HCT116 (cell line): ENCODE measurements at regions not wholly inside any gene's neighbourhood (a gene's known extent, or its start where the extent isn't known, plus 50 kb on each side); places are given as distances from the start of the nearest gene placed in this dataset.

Source experiments
- ATAC-seq: fragments of 200-7000 bp; cut with Tn5 transposase; 2 replicates; pipeline ENCODE4 v1.9.1; 2020; ENCODE audit warnings: mild to moderate bottlenecking, moderate library complexity
- BruUV-seq: library from RNA; stranded (reverse); fragments of 400-500 nt; replicated peaks from 2 replicates; lab custom pipeline; 2021; lab: Mats Ljungman, UMichigan
- CTCF ChIA-PET: fragments of 300-600 bp; sonication (Branson Sonifier 250); formaldehyde crosslinking; loops from one replicate; lab custom pipeline; 2021; ENCODE audit warnings: antibody characterized with exemption; lab: Charles Lee
- POLR2A ChIA-PET: fragments of 300-600, 350-600 bp; sonication (Branson Sonifier 250); formaldehyde crosslinking; loops from one replicate; lab custom pipeline; 2021; ENCODE audit warnings: antibody characterized with exemption; lab: Charles Lee
- RAD21 ChIA-PET, 2 experiments: fragments of 300-600 bp; sonication (Branson Sonifier 250); formaldehyde crosslinking; loops; one replicate each; lab custom pipeline; 2023; ENCODE audit warnings: low total read pairs in 2 of 2; ENCODE audit not compliant: uncharacterized antibody in 2 of 2, unreplicated experiment in 2 of 2, low non-redundant PET in 1 of 2; lab: Charles Lee
- DNase-seq: peaks from one replicate; pipeline ENCODE4 v3.0.0-alpha.2; 2010; ENCODE audit warnings: low read depth, low spot score
- H2AFZ ChIP-seq: fragments of 200-600 bp; shearing (Covaris generic), sonication (generic); 2 replicates; pipeline ENCODE4 v1.6.1; 2017; ENCODE audit warnings: low read depth, mixed run types, mixed read lengths, antibody characterized with exemption, low read length; ENCODE audit not compliant: poor library complexity, severe bottlenecking
- H3K27ac ChIP-seq: 2 replicates; pipeline ENCODE4 v1.5.1; 2012; ENCODE audit warnings: low read depth, low read length
- H3K27me3 ChIP-seq: fragments of 200-600 bp; sonication (generic); 2 replicates; pipeline ENCODE4 v1.6.1; 2016; ENCODE audit warnings: mixed run types, low read length, mixed read lengths; ENCODE audit not compliant: insufficient read depth
- H3K36me3 ChIP-seq, 2 experiments: fragments of 200-500 bp in 1 of 2; fragments of 200-600 bp in 1 of 2; sonication (Bioruptor generic) in 1 of 2; sonication (generic) in 1 of 2; 2 replicates each; pipeline versions ENCODE4 v1.5.1 to v1.6.1; 2014 to 2016; ENCODE audit warnings: low read length in 2 of 2, inconsistent platforms in 1 of 2, mixed read lengths in 1 of 2, mixed run types in 1 of 2; ENCODE audit not compliant: insufficient read depth in 2 of 2, control insufficient read depth in 1 of 2
- H3K4me1 ChIP-seq, 2 experiments: fragments of 200-600 bp in 1 of 2; sonication (generic) in 1 of 2; 2 replicates each; pipeline versions ENCODE4 v1.5.1 to v1.6.1; 2012 to 2017; ENCODE audit warnings: low read length in 2 of 2, inconsistent platforms in 1 of 2, mild to moderate bottlenecking in 1 of 2, mixed read lengths in 1 of 2, mixed run types in 1 of 2, moderate library complexity in 1 of 2; ENCODE audit not compliant: insufficient read depth in 2 of 2, control insufficient read depth in 1 of 2
- H3K4me2 ChIP-seq: fragments of 200-600 bp; sonication (generic); 2 replicates; pipeline ENCODE4 v1.6.1; 2017; ENCODE audit warnings: mixed run types, low read length, mixed read lengths
- H3K4me3 ChIP-seq, 2 experiments: fragments of 200-600 bp in 1 of 2; sonication (generic) in 1 of 2; replicated peaks in 1 of 2; 2 replicates each; pipeline ENCODE4 v1.5.1; 2011 to 2016; ENCODE audit warnings: low read length in 2 of 2, control low read depth in 1 of 2, low read depth in 1 of 2, mild to moderate bottlenecking in 1 of 2, mixed read lengths in 1 of 2, mixed run types in 1 of 2
- H3K79me2 ChIP-seq: fragments of 200-600 bp; sonication (generic); 2 replicates; pipeline ENCODE4 v1.6.1; 2017; ENCODE audit warnings: mild to moderate bottlenecking, mixed run types, low read length, moderate library complexity, mixed read lengths; ENCODE audit not compliant: insufficient read depth
- H3K9ac ChIP-seq: fragments of 200-600 bp; sonication (generic); 2 replicates; pipeline ENCODE4 v1.6.1; 2016; ENCODE audit warnings: low read length, mixed read lengths
- H3K9me2 ChIP-seq: fragments of 200-600 bp; sonication (generic), shearing (Covaris generic); 2 replicates; pipeline ENCODE4 v1.6.1; 2017; ENCODE audit warnings: mixed run types, mild to moderate bottlenecking, moderate library complexity; ENCODE audit not compliant: insufficient read depth
- H3K9me3 ChIP-seq, 2 experiments: fragments of 200-500 bp in 1 of 2; fragments of 200-600 bp in 1 of 2; sonication (Bioruptor generic) in 1 of 2; sonication (generic) in 1 of 2; 2 replicates each; pipeline ENCODE4 v1.6.1; 2014 to 2017; ENCODE audit warnings: low read length in 2 of 2, mixed read lengths in 2 of 2, inconsistent platforms in 1 of 2, low read depth in 1 of 2, mild to moderate bottlenecking in 1 of 2, mixed run types in 1 of 2, moderate library complexity in 1 of 2; ENCODE audit not compliant: control insufficient read depth in 1 of 2, insufficient read depth in 1 of 2
- H4K20me1 ChIP-seq: fragments of 200-600 bp; sonication (generic), shearing (Covaris generic); 2 replicates; pipeline ENCODE4 v1.6.1; 2017; ENCODE audit warnings: mixed run types, mild to moderate bottlenecking, moderate library complexity; ENCODE audit not compliant: insufficient read depth
- ATF3 ChIP-seq: IDR thresholded peaks from 2 replicates; pipeline ENCODE4 v1.6.1; 2012
- CTCF ChIP-seq, 3 experiments: fragments of 200-600 bp in 1 of 3; sonication (generic) in 1 of 3; IDR thresholded peaks in 2 of 3; conservative IDR thresholded peaks in 1 of 3; 2 replicates each; pipeline ENCODE4 v1.5.1; 2012 to 2017; ENCODE audit warnings: low read depth in 2 of 3, low read length in 2 of 3, antibody characterized with exemption in 1 of 3, borderline replicate concordance in 1 of 3, control low read depth in 1 of 3, mild to moderate bottlenecking in 1 of 3, mixed read lengths in 1 of 3, mixed run types in 1 of 3, moderate library complexity in 1 of 3; ENCODE audit not compliant: insufficient read depth in 1 of 3
- EGR1 ChIP-seq: IDR thresholded peaks from 2 replicates; pipeline ENCODE4 v1.6.1; 2012; ENCODE audit warnings: low read depth
- ELF1 ChIP-seq: IDR thresholded peaks from 2 replicates; pipeline ENCODE4 v1.6.1; 2012; ENCODE audit warnings: low read depth, borderline replicate concordance
- JUND ChIP-seq: IDR thresholded peaks from 2 replicates; pipeline ENCODE4 v1.6.1; 2012
- MAX ChIP-seq: IDR thresholded peaks from 2 replicates; pipeline ENCODE4 v1.6.1; 2012
- SRF ChIP-seq: IDR thresholded peaks from 2 replicates; pipeline ENCODE4 v1.6.1; 2012; ENCODE audit warnings: low read depth
- TCF7L2 ChIP-seq: IDR thresholded peaks from 2 replicates; pipeline ENCODE4 v1.7.0; 2011; ENCODE audit warnings: borderline replicate concordance, inconsistent platforms; ENCODE audit not compliant: insufficient read depth, insufficient read length; ENCODE audit errors: extremely low read depth
- ZBTB33 ChIP-seq: IDR thresholded peaks from 2 replicates; pipeline ENCODE4 v1.6.1; 2011; ENCODE audit warnings: mild to moderate bottlenecking, low read length, moderate library complexity; ENCODE audit not compliant: insufficient replicate concordance; ENCODE audit errors: extremely low read depth
- intact Hi-C: fragments of 100-400 bp; cut with micrococcal nuclease; formaldehyde crosslinking; loops from 2 replicates; pipeline ENCODE4 v1.10.0; 2022

GRCh38 chr11:128152796-128153696 lies 434.3 kb downstream of the ETS1 start:
- Histone ChIP-seq H3K27me3 (peaks cover 36% of the 10 kb centered on the region), H3K4me2 (no peak overlapping the region), H2AFZ (no peak overlapping the region), H4K20me1 (no peaks in the 10 kb centered on the region), H3K9ac (no peak overlapping the region), H3K4me1 (no peaks in the 10 kb centered on the region; a peak in 1 of 4 replicates)
- CTCF ChIA-PET: no interaction called here
- TF ChIP-seq TCF7L2 (no peak), EGR1 (no peak), MAX (no peak), ZBTB33 (no peak), ATF3 (no peak), CTCF (IDR thresholded peaks at IDR 0.05 in 2 of 3, conservative IDR thresholded peaks at IDR 0.05 in 1 of 3; ENCODE audit: borderline replicate concordance in 1 of 3, insufficient read depth in 1 of 3, low read depth in 2 of 3, low read length in 2 of 3) (no peak), ELF1 (no peak), JUND (no peak), SRF (no peak)
- TF ChIP-seq, all 23 proteins: peak for 0
- Histone ChIP-seq H3K9me3 (no peaks in the 10 kb centered on the region), H3K36me3 (no peaks in the 10 kb centered on the region), H3K79me2 (no peaks in the 10 kb centered on the region), H3K4me3 (no peak overlapping the region), H3K9me2 (no peaks in the 10 kb centered on the region), H3K27ac (no peak overlapping the region)
- DNase-seq (no peak), ATAC-seq (no peak)
- no TSS peak for BruUV-seq
- RAD21 ChIA-PET: no interaction called here
- POLR2A ChIA-PET: no interaction called here
- intact Hi-C loops: no loop called here
